ENCODE measurements at regions not wholly inside any gene's neighbourhood (a gene's known extent, or its start where the extent isn't known, plus 50 kb on each side); places are given as distances from the start of the nearest gene placed in this dataset.

DNA sequence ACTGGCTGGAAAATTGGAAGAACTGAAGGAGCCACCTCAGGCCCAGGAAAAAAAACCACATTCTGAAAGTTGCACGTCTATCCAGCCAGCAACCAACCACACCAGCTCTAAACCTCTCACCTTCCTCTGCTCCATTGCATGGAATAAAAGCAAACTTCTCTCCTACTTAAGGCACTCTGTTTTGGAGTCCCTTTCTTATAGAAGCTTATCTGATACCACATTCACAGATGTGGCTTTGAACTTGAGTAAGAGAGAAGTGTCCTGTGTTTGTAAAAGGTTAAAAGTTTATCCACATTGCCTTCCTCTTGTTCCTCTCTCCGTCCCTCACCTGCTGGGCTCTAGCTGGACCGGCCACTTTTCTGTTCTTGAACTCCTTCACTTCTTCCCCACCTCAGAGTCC, 99.6 kb upstream of the PLXNC1 start:
- ATAC-seq (no peak), DNase-seq (ENCODE audit: low read depth, low spot score) (no peak)
- H3K27ac ChIP-seq (ENCODE audit: low read depth, low read length): no peak overlapping the region
- no peak overlapping the region for H2AFZ ChIP-seq (ENCODE audit: low read depth, low read length, poor library complexity, severe bottlenecking)
- no peaks in the 10 kb centered on the region for H3K27me3 ChIP-seq (ENCODE audit: insufficient read depth, low read length)
- no peaks in the 10 kb centered on the region for H3K9me3 ChIP-seq (ENCODE audit: control insufficient read depth in 1 of 2, insufficient read depth in 1 of 2, low read depth in 1 of 2, low read length in 2 of 2)
- H3K79me2 ChIP-seq (ENCODE audit: insufficient read depth, low read length): no peaks in the 10 kb centered on the region
- H3K36me3 ChIP-seq (ENCODE audit: control insufficient read depth in 1 of 2, insufficient read depth in 2 of 2, low read length in 2 of 2): no peaks in the 10 kb centered on the region
- ChIA-PET POLR2A (no interaction called here), CTCF (no interaction called here), RAD21 (ENCODE audit: low non-redundant PET in 1 of 2, low total read pairs in 2 of 2, uncharacterized antibody in 2 of 2, unreplicated experiment in 2 of 2) (no interaction called here)
- TF ChIP-seq SRF (IDR thresholded peaks at IDR 0.05; ENCODE audit: low read depth) (no peak), ELF1 (IDR thresholded peaks at IDR 0.05; ENCODE audit: borderline replicate concordance, low read depth) (no peak), FOSL1 (IDR thresholded peaks at IDR 0.05; ENCODE audit: low read depth) (no peak), CBX3 (IDR thresholded peaks at IDR 0.05; ENCODE audit: low read depth) (no peak), EZH2phosphoT487 (IDR thresholded peaks at IDR 0.05; ENCODE audit: borderline replicate concordance) (no peak), POLR2A (IDR thresholded peaks at IDR 0.05; ENCODE audit: borderline replicate concordance, extremely low read depth, insufficient read depth, insufficient read length) (no peak), CEBPB (IDR thresholded peaks at IDR 0.05; ENCODE audit: low read depth) (no peak), RAD21 (IDR thresholded peaks at IDR 0.05; ENCODE audit: low read depth) (no peak), EZH2 (IDR thresholded peaks at IDR 0.05) (no peak), TCF7L2 (IDR thresholded peaks at IDR 0.05; ENCODE audit: borderline replicate concordance, extremely low read depth, insufficient read depth, insufficient read length) (no peak), EGR1 (IDR thresholded peaks at IDR 0.05; ENCODE audit: low read depth) (no peak)
- TF ChIP-seq, protein P1, sequence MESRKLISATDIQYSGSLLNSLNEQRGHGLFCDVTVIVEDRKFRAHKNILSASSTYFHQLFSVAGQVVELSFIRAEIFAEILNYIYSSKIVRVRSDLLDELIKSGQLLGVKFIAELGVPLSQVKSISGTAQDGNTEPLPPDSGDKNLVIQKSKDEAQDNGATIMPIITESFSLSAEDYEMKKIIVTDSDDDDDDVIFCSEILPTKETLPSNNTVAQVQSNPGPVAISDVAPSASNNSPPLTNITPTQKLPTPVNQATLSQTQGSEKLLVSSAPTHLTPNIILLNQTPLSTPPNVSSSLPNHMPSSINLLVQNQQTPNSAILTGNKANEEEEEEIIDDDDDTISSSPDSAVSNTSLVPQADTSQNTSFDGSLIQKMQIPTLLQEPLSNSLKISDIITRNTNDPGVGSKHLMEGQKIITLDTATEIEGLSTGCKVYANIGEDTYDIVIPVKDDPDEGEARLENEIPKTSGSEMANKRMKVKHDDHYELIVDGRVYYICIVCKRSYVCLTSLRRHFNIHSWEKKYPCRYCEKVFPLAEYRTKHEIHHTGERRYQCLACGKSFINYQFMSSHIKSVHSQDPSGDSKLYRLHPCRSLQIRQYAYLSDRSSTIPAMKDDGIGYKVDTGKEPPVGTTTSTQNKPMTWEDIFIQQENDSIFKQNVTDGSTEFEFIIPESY (IDR thresholded peaks at IDR 0.05; ENCODE audit: extremely low read depth, insufficient replicate concordance, low read length): no peak
- TF ChIP-seq, protein P2, sequence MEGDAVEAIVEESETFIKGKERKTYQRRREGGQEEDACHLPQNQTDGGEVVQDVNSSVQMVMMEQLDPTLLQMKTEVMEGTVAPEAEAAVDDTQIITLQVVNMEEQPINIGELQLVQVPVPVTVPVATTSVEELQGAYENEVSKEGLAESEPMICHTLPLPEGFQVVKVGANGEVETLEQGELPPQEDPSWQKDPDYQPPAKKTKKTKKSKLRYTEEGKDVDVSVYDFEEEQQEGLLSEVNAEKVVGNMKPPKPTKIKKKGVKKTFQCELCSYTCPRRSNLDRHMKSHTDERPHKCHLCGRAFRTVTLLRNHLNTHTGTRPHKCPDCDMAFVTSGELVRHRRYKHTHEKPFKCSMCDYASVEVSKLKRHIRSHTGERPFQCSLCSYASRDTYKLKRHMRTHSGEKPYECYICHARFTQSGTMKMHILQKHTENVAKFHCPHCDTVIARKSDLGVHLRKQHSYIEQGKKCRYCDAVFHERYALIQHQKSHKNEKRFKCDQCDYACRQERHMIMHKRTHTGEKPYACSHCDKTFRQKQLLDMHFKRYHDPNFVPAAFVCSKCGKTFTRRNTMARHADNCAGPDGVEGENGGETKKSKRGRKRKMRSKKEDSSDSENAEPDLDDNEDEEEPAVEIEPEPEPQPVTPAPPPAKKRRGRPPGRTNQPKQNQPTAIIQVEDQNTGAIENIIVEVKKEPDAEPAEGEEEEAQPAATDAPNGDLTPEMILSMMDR (IDR thresholded peaks at IDR 0.05 in 2 of 3, conservative IDR thresholded peaks at IDR 0.05 in 1 of 3; ENCODE audit: borderline replicate concordance in 1 of 3, insufficient read depth in 1 of 3, low read depth in 2 of 3, low read length in 2 of 3): no peak
- H4K20me1 ChIP-seq (ENCODE audit: insufficient read depth): no peaks in the 10 kb centered on the region
- no peak overlapping the region for H3K4me3 ChIP-seq (replicated peaks in 1 of 2; ENCODE audit: low read depth in 1 of 2, low read length in 2 of 2)
- no peaks in the 10 kb centered on the region for H3K9me2 ChIP-seq (ENCODE audit: insufficient read depth)
- no peak overlapping the region for H3K9ac ChIP-seq (ENCODE audit: low read length)
- H3K4me2 ChIP-seq (ENCODE audit: low read length): no peak overlapping the region
- no TSS peak for BruUV-seq (replicated peaks)
- no peaks in the 10 kb centered on the region for H3K4me1 ChIP-seq (ENCODE audit: control insufficient read depth in 1 of 2, insufficient read depth in 2 of 2, low read length in 2 of 2)
- intact Hi-C loops (cut with micrococcal nuclease): no loop called here

Data from HCT116 (cell line).